ENCODE measurements at regions not wholly inside any gene's neighbourhood (a gene's known extent, or its start where the extent isn't known, plus 50 kb on each side); places are given as distances from the start of the nearest gene placed in this dataset.

DNA sequence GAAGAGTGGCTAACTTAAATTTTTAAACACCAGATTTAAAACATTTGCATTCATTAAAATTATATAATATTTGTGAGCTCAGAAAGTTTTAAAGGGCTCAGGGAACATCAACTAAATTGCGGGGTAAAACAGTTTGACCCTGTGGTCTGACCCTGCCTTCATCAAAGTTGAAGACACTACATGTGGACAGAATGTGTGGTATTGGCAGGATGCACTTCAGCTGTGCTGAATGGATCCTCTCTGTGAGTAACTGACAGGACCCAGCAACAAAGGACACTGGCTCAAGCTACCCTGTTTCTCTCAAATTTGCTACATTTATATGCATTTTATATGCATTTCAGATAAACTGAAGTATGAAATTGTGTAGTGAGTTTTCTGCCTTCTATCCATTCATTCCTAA is 288.5 kb downstream of the ZNF608 start:
- no peak for DNase-seq (ENCODE audit: low read depth)
- H3K4me3 ChIP-seq (ENCODE audit: low read depth, low read length): no peak overlapping the region

- H3K4me3 ChIP-seq (ENCODE audit: low read depth, low read length): no peak overlapping the region
- no peak for DNase-seq (ENCODE audit: low read depth)
Observed at GRCh38 chr5:124457101-124457500, 289.3 kb downstream of the ZNF608 start.

GRCh38 chr5:124456249-124456648 is 290.2 kb downstream of the ZNF608 start:
- no peak for DNase-seq (ENCODE audit: low read depth)
- H3K4me3 ChIP-seq (ENCODE audit: low read depth, low read length): no peak overlapping the region

DNA sequence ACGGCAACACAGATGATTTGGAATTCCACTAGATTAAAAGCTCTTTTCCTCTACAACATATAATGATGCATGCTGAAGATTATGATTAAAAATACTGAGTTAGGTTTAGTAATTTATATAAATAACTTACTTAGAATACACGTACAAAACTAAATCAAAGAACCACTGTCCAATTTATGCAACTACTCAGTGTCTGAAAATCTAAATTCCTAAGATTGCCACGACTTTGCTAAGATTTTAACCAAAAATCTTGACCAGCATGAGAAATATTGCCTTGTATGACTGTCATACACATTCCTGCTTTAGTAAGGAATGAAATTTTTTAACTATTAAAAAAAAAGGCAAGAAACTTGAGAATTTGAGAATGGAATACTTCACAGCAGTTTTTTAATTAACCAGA is 292.4 kb downstream of the ZNF608 start:
- no peak overlapping the region for H3K4me3 ChIP-seq (ENCODE audit: low read depth, low read length)
- no peak for DNase-seq (ENCODE audit: low read depth)

DNA sequence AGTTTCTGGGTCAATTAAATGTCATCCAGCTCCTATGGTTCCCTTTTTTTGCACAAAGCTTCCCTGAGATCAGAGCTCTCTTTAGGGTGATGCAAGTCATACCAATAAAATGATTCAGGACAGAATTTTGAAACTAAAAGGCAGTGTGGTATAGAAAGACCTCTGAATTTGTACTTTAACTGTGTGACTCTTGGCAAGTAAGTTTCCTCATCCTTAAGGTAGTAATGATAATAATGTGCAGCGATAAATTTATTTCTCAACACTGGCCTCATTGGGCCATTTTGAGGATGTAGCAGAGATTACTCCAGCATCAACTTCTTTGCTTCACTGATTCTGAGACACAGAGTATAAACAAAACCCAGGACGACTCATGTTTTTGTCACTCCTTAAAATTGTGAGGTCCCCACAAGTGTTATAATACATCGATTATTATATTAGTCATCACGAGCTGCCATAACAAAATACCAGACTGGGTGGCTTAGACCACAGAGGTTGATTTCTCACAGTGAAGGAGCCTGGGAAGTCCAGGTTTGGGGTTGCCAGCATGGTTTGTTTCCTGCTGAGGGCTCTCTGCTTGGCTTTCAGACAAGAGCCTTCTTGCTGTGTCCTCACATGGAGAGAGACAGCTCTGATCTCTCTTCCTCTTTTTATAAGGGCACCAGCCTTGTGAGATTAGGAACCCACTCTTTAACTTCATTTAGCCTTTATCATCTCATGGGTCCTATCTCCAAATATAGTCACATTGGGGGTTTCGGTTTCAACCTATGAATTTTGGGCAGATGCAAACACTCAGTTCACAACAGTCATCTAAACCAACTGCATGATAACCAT is 293.0 kb downstream of the ZNF608 start:
- H3K4me3 ChIP-seq (ENCODE audit: low read depth, low read length): no peak overlapping the region
- DNase-seq (ENCODE audit: low read depth): peak; percentile 80

GRCh38 chr5:124452412-124452811 is 294.0 kb downstream of the ZNF608 start:
- no peak overlapping the region for H3K4me3 ChIP-seq (ENCODE audit: low read depth, low read length)
- no peak for DNase-seq (ENCODE audit: low read depth)

GRCh38 chr5:124451721-124452383 is 294.6 kb downstream of the ZNF608 start:
- H3K4me3 ChIP-seq (ENCODE audit: low read depth, low read length): no peak overlapping the region

GRCh38 chr5:124446120-124446519 is 300.3 kb downstream of the ZNF608 start:
- no peak overlapping the region for H3K4me3 ChIP-seq (ENCODE audit: low read depth, low read length)
- DNase-seq (ENCODE audit: low read depth): no peak

More at GRCh38 chr5:124451721-124452383, 294.6 kb downstream of the ZNF608 start:
- DNase-seq (ENCODE audit: low read depth): no peak

DNA sequence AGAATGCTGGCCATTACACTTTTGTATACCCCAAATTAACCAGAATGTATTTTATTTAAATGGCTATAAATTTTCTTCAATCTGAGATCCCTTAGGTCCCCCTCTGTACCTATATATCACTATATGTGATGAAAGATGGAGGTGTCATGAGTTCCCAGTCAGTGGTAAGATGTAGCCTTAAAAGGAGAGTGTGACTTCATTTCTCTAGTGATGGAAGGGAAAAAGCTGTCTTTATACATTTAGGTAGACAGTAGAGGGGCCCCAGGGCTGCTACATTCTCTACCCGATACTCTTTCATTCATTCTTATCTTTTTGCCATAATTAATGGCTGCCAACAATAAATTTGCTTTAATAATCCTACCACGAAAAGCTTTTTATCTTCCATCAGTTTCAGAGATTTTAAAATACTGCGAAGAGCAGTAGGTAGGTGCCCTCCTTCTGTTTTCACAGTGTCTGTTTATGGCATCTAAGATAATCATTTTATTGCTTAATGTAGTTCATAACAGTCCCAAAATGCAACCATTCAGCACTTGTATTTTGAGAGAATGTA is 301.3 kb downstream of the ZNF608 start:
- H3K4me3 ChIP-seq (ENCODE audit: low read depth, low read length): no peak overlapping the region
- no peak for DNase-seq (ENCODE audit: low read depth)

DNA sequence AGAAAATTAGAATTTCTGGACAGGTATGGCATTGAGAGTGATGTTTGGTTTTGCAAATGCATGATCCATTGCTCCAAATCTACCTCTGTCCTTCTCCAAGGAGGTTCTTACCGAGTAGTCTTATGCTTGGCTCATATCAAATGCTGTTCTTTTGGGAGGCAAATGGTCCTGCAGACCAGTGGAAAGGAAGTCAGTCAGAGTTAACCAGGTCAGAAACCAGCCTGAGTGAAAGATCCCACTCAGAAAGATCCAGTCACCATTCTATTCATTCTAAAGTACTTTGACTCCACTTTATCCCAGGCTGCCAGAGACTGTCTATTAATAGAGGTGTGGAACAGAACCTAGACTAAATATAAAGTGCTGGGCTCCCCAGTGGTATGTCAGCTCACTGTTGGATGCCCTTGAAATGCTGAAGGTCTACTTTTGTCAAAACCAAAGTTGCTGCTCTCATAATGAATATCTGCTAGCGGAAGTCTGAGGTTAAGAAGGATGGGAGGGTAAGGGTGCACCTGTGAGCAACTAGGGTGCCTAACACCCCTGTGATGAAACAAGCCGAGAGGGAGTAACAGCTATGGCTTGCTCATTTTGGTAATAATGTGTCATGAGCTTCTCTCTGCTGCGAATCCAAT is 302.2 kb downstream of the ZNF608 start:
- no peak overlapping the region for H3K4me3 ChIP-seq (ENCODE audit: low read depth, low read length)
- DNase-seq (ENCODE audit: low read depth): no peak

DNA sequence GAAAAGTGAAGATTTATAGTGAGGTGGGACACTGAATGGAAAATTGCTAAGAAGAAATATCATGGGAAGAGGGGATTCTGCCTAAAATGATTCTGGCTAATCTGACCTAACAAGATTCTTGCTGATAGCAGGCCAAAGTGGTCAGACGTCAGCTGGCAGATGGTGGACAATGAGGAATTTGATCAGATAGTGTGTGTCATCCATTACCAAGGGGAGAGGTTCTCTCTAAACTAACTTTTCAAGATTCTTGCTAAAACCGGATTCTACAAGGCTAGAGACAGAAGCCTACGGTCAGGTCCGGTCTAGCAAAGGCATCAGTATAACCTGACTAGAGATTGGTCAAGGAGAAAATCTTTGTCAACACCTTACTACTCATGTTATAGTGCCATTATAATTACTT is 306.0 kb downstream of the ZNF608 start:
- DNase-seq (ENCODE audit: low read depth): no peak
- H3K4me3 ChIP-seq (ENCODE audit: low read depth, low read length): no peak overlapping the region

DNA sequence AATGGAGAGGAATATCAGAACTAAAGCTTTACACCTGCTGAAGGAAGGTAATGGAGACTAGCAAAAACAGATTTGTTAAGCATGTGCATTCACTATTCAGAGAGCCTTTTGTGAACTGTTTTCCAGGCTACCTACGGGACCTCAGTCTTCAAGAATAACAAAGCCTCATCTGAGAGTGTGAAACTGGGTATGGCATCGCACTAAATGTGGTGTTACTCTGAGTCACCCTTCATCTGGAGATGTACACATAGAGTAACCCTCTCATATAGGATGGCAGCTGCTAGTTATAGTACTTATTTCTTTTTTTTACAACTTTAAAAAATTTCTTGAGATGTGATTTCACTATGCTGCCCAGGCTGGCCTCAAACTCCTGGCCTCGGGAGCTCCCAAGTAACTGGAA is 306.8 kb downstream of the ZNF608 start:
- DNase-seq (ENCODE audit: low read depth): no peak
- H3K4me3 ChIP-seq (ENCODE audit: low read depth, low read length): no peak overlapping the region

GRCh38 chr5:124438903-124439281 is 307.5 kb downstream of the ZNF608 start:
- no peak for DNase-seq (ENCODE audit: low read depth)

DNA sequence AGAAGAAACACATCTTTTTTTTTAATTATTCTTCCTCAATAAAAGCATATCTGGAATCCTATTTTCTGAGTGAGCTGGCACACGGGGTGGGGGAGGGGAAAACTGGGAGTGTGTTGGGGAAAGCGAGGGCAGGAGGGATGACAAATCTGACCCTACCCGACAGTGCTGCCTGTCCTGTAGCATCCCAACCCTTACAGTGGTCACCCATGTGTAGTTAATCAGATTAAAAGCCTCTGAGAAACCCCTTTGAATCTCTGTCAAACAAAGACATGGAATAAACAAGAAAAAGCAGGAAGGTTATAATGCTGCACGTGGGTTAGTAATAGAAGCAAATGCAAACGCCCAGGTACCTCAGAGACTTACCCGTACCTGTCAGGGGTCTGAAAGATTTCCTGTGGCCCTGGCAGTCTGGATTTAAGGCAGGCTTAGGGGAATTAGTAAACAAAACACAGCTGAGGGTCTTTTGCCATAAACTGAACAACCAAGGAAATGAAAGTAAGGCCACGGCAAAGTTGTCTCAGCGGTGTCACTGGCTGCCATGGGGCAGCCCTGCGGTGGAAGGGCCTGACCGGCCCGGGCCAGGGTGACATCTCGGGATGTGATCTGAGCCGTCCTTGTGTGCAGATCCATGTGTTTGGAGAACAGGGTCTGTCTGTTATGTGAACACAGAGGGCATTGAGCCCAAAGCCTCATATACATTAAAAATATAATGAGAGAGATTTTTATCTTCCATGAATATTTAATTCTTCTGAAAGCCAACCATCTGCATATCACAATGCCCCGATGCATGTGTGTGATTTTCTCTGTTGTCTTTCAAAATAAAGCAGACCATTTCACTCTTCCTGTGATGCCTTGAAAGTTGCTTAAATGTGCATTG is 308.2 kb downstream of the ZNF608 start:
- DNase-seq (ENCODE audit: low read depth): no peak
- H3K4me3 ChIP-seq (ENCODE audit: low read depth, low read length): no peak overlapping the region

More at GRCh38 chr5:124438903-124439281, 307.5 kb downstream of the ZNF608 start:
- H3K4me3 ChIP-seq (ENCODE audit: low read depth, low read length): no peak overlapping the region

- DNase-seq (ENCODE audit: low read depth): no peak
- H3K4me3 ChIP-seq (ENCODE audit: low read depth, low read length): no peak overlapping the region
Observed at GRCh38 chr5:124436294-124436693, 310.1 kb downstream of the ZNF608 start.

DNA sequence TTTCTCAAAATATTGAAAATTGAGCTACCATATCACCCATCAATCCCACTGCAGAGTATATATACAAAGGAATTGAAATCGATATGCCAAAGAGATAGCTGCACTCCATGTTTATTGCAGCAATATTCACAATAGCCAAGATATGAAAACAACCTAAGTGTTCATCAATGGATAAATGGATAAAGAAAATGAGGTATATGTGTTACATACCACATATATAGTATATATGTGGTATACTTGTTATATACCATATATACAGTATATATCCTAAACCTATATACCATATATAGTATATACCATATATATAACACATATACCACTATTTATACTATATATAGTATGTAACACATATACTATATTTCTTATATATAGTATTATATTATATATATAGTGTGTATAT is 313.3 kb downstream of the ZNF608 start:
- DNase-seq (ENCODE audit: low read depth): no peak

GRCh38 chr5:124421584-124421983 is 324.9 kb downstream of the ZNF608 start:
- H3K4me3 ChIP-seq (ENCODE audit: low read depth, low read length): no peak overlapping the region
- no peak for DNase-seq (ENCODE audit: low read depth)

More for the DNA sequence above, 313.3 kb downstream of the ZNF608 start:
- no peak overlapping the region for H3K4me3 ChIP-seq (ENCODE audit: low read depth, low read length)

DNA sequence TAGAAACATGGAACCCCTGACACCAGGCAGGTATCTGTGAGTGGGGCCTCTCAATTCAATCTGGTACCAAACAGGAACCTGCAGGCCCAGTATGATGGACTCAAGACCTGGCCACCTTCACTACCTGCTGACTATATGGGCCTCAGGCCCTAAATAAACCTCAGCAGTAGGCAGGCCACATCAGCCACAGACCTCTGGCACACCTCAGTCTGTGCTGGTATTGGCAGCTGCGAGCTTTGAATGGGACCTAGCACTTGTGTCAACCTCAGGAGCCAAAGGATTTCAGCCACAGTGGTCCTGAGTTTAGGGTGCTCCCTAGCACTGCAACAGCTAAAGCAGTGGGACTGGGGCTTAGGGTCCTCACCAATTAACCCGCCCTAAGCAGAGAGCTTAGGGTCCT is 325.5 kb downstream of the ZNF608 start:
- no peak for DNase-seq (ENCODE audit: low read depth)

DNA sequence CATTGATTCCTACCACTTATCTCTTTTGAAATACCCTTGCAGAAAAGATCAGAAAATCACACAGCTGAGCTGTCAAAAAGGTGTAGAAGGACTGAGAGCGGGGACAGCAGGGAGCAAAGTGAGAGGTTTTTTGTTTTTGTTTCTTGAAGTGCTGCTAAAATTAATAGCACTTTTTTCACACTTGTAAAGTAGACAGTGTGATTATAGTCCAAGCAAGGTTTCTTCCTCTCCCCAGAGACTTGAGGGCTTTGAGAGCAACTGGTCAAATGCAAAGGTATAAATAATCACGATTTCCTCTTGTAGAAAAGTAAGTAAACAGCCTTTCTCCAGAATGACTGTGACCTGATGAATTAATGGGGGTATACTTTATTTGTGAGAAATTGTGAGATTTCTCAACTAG is 326.9 kb downstream of the ZNF608 start:
- DNase-seq (ENCODE audit: low read depth): no peak
- no peak overlapping the region for H3K4me3 ChIP-seq (ENCODE audit: low read depth, low read length)

More for the DNA sequence above, 325.5 kb downstream of the ZNF608 start:
- no peak overlapping the region for H3K4me3 ChIP-seq (ENCODE audit: low read depth, low read length)
